ENCODE measurements at regions not wholly inside any gene's neighbourhood (a gene's known extent, or its start where the extent isn't known, plus 50 kb on each side); places are given as distances from the start of the nearest gene placed in this dataset.

DNA sequence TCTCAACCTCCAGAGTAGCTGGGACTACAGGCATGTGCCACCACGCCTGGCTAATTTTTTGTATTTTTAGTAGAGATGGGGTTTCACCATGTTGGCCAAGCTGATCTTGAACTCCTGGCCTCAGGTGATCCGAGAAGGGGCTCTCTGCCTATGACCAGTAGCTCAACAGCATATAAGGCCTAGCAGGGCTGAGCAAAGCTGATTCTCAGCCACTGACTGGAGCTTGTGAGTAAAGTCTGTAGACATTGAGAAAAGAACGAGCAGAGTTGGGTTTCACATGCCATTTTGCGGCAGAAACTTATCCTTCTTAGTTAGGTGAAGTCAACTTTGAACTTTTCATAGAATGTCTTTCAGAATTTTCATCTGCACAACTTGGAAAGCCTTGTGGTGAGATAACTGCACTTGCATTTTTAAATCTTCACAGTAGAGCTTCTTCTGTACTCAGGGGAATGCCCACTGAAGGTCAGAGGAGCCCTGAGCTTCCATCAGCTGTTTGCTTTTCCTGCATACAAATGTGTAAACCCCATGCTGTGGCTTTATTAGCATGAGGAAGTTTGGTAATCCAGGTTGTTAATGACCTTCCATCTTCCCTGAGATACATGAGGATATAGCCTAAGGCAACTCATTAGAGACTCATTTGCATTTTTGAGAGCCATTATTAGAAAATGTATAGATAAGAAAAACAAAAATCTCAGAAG, 602.4 kb downstream of the METTL4 start:
- TF ChIP-seq, protein P1, sequence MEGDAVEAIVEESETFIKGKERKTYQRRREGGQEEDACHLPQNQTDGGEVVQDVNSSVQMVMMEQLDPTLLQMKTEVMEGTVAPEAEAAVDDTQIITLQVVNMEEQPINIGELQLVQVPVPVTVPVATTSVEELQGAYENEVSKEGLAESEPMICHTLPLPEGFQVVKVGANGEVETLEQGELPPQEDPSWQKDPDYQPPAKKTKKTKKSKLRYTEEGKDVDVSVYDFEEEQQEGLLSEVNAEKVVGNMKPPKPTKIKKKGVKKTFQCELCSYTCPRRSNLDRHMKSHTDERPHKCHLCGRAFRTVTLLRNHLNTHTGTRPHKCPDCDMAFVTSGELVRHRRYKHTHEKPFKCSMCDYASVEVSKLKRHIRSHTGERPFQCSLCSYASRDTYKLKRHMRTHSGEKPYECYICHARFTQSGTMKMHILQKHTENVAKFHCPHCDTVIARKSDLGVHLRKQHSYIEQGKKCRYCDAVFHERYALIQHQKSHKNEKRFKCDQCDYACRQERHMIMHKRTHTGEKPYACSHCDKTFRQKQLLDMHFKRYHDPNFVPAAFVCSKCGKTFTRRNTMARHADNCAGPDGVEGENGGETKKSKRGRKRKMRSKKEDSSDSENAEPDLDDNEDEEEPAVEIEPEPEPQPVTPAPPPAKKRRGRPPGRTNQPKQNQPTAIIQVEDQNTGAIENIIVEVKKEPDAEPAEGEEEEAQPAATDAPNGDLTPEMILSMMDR (IDR thresholded peaks at IDR 0.05) = no peak
- TF ChIP-seq EP300 (IDR thresholded peaks at IDR 0.05) = no peak

Data from sigmoid colon (tissue), 4 donors.